ENCODE measurements at regions not wholly inside any gene's neighbourhood (a gene's known extent, or its start where the extent isn't known, plus 50 kb on each side); places are given as distances from the start of the nearest gene placed in this dataset.

DNA sequence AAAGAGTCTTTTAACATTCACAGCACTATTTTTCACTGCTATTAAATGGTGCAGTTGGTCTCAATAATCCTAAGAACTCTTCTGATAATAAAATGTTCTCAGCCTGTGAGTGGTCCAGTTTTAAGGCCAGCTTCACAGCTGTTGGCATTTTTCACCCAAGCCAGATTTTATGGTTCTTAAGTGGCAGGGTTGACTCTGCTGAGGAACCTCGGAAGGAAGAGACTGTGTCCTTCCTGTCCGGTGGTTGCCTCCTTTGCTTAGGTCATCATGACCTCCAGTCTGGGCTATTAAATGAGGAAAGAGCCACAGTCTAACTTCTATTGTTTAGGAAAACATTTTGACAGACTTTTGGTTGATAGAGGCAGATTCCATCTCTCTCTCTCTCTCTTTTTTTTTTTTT, 112.5 kb upstream of the SERBP1 start:
- TF ChIP-seq EZH2 (IDR thresholded peaks at IDR 0.05; ENCODE audit: borderline replicate concordance, insufficient read depth, low read depth, low read length, poor library complexity, severe bottlenecking) (no peak), CTCF (IDR thresholded peaks at IDR 0.05) (no peak)
- ATAC-seq (ENCODE audit: low read depth), result no peak
- ChIA-PET POLR2A (no interaction called here), CTCF (no interaction called here)
- no peak overlapping the region for H3K27ac ChIP-seq (ENCODE audit: low read length in 2 of 2)
- Mint-ChIP-seq H3K4me3 (no peak overlapping the region), H3K9me3 (ENCODE audit: insufficient read depth) (no peaks in the 10 kb centered on the region), H3K27me3 (peaks cover 6% of the 10 kb centered on the region), H3K27ac (no peak overlapping the region), H3K4me1 (no peaks in the 10 kb centered on the region)
- H3K9me3 ChIP-seq (ENCODE audit: control extremely low read depth in 1 of 3, control insufficient read depth in 2 of 3, insufficient read depth in 1 of 3, low read length in 2 of 3), result no peaks in the 10 kb centered on the region
- no peaks in the 10 kb centered on the region for H3K4me1 ChIP-seq (ENCODE audit: control insufficient read depth in 2 of 2, insufficient read depth in 2 of 2, low read length in 2 of 2)
- no peaks in the 10 kb centered on the region for H3K79me2 ChIP-seq (ENCODE audit: control insufficient read depth, insufficient read depth, low read length)
- DNase-seq, result no peak
- H3K36me3 ChIP-seq (replicated peaks in 1 of 2; ENCODE audit: control extremely low read depth in 1 of 2, control insufficient read depth in 1 of 2, extremely low read depth in 1 of 2, insufficient read depth in 2 of 2, low read length in 1 of 2), result no peaks in the 10 kb centered on the region
- no CpG with 5 or more reads among the region's 2 CpGs for WGBS (ENCODE audit: insufficient coverage)
- no peak overlapping the region for H2AFZ ChIP-seq (ENCODE audit: insufficient read depth, low read depth, low read length, poor library complexity, severe bottlenecking)
- no peak overlapping the region for H3K4me2 ChIP-seq (replicated peaks; ENCODE audit: low read depth, low read length, poor library complexity, severe bottlenecking)
- H4K20me1 ChIP-seq (ENCODE audit: control insufficient read depth, insufficient read depth, low read length, poor library complexity, severe bottlenecking), result no peaks in the 10 kb centered on the region
- H3K4me3 ChIP-seq (ENCODE audit: control extremely low read depth in 1 of 5, extremely low read depth in 1 of 5, insufficient read depth in 1 of 5, low read depth in 2 of 5, low read length in 4 of 5), result no peak overlapping the region
- H3K27me3 ChIP-seq (replicated peaks in 1 of 4; ENCODE audit: control extremely low read depth in 1 of 4, control insufficient read depth in 3 of 4, insufficient read depth in 4 of 4, low read length in 3 of 4), result no peaks in the 10 kb centered on the region
- no peak overlapping the region for H3K9ac ChIP-seq (ENCODE audit: low read length)
- intact Hi-C loops (cut with micrococcal nuclease), result no loop called here

DNA sequence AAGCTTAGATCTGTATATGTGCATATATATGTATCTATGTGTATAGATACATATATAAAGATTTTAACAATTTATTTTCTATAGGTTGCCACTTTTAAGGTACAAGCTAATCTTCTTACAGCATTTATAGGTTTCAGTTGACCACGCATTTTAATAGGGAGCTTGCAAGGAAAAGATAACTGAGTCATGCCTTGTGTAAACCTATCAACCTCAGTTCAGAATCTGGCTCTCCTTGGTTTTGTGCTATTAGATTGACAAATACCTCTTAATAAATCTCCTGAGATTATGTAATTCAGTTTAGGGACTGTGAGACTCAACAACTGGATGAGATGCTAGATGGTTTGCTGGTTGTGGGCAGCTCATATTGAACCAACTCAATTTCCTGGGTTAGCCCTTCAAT, 114.7 kb upstream of the SERBP1 start:
- Histone ChIP-seq H4K20me1 (ENCODE audit: control insufficient read depth, insufficient read depth, low read length, poor library complexity, severe bottlenecking) (no peaks in the 10 kb centered on the region), H3K4me3 (ENCODE audit: control extremely low read depth in 1 of 5, extremely low read depth in 1 of 5, insufficient read depth in 1 of 5, low read depth in 2 of 5, low read length in 4 of 5) (no peak overlapping the region), H3K27me3 (replicated peaks in 1 of 4; ENCODE audit: control extremely low read depth in 1 of 4, control insufficient read depth in 3 of 4, insufficient read depth in 4 of 4, low read length in 3 of 4) (no peaks in the 10 kb centered on the region), H3K9me3 (ENCODE audit: control extremely low read depth in 1 of 3, control insufficient read depth in 2 of 3, insufficient read depth in 1 of 3, low read length in 2 of 3) (no peaks in the 10 kb centered on the region), H3K79me2 (ENCODE audit: control insufficient read depth, insufficient read depth, low read length) (no peaks in the 10 kb centered on the region), H3K4me2 (replicated peaks; ENCODE audit: low read depth, low read length, poor library complexity, severe bottlenecking) (no peak overlapping the region), H3K36me3 (replicated peaks in 1 of 2; ENCODE audit: control extremely low read depth in 1 of 2, control insufficient read depth in 1 of 2, extremely low read depth in 1 of 2, insufficient read depth in 2 of 2, low read length in 1 of 2) (no peaks in the 10 kb centered on the region), H3K27ac (ENCODE audit: low read length in 2 of 2) (no peak overlapping the region), H3K9ac (ENCODE audit: low read length) (no peak overlapping the region), H2AFZ (ENCODE audit: insufficient read depth, low read depth, low read length, poor library complexity, severe bottlenecking) (no peak overlapping the region), H3K4me1 (ENCODE audit: control insufficient read depth in 2 of 2, insufficient read depth in 2 of 2, low read length in 2 of 2) (no peaks in the 10 kb centered on the region)
- H3K27ac Mint-ChIP-seq, result no peak overlapping the region
- no peaks in the 10 kb centered on the region for H3K9me3 Mint-ChIP-seq (ENCODE audit: insufficient read depth)
- WGBS (ENCODE audit: insufficient coverage), result no CpG with 5 or more reads among the region's 1 CpG
- DNase-seq (no peak), ATAC-seq (ENCODE audit: low read depth) (no peak)
- no peak for TF ChIP-seq CTCF (IDR thresholded peaks at IDR 0.05)
- no peak for TF ChIP-seq EZH2 (IDR thresholded peaks at IDR 0.05; ENCODE audit: borderline replicate concordance, insufficient read depth, low read depth, low read length, poor library complexity, severe bottlenecking)
- H3K4me1 Mint-ChIP-seq, result no peaks in the 10 kb centered on the region
- CTCF ChIA-PET, result no interaction called here
- no peak overlapping the region for H3K4me3 Mint-ChIP-seq
- POLR2A ChIA-PET, result no interaction called here
- H3K27me3 Mint-ChIP-seq, result peaks cover 3% of the 10 kb centered on the region
- intact Hi-C loops (cut with micrococcal nuclease), result no loop called here
